SHP77 treated with DMSO at 0.1 percent for 48 hours (cell line): ENCODE measurements at regions not wholly inside any gene's neighbourhood (a gene's known extent, or its start where the extent isn't known, plus 50 kb on each side); places are given as distances from the start of the nearest gene placed in this dataset.

Experiments
- DNase-seq: peaks from one replicate; lab custom pipeline; 2025; lab: John Stamatoyannopoulos, UW

- no peak for DNase-seq
Measured at GRCh38 chr5:2240118-2240904, 357.6 kb upstream of the IRX4 start.

GRCh38 chr5:2239201-2239910 lies 356.6 kb upstream of the IRX4 start:
- DNase-seq = no peak

- DNase-seq = no peak
Measured at GRCh38 chr5:2238732-2239131, 356.0 kb upstream of the IRX4 start.

GRCh38 chr5:2227433-2227832 lies 344.7 kb upstream of the IRX4 start:
- no peak for DNase-seq

GRCh38 chr5:2224689-2225088 lies 342.0 kb upstream of the IRX4 start:
- DNase-seq = no peak

- no peak for DNase-seq
Measured at GRCh38 chr5:2223303-2223702, 340.6 kb upstream of the IRX4 start.

GRCh38 chr5:2222246-2222992 lies 339.7 kb upstream of the IRX4 start:
- DNase-seq = no peak

- DNase-seq = no peak
Measured at GRCh38 chr5:2221450-2221849, 338.7 kb upstream of the IRX4 start.

- no peak for DNase-seq
Measured at GRCh38 chr5:2220741-2221140, 338.0 kb upstream of the IRX4 start.

- DNase-seq = no peak
Measured at GRCh38 chr5:2219149-2219776, 336.5 kb upstream of the IRX4 start.

- DNase-seq = no peak
Measured at GRCh38 chr5:2217219-2217618, 334.5 kb upstream of the IRX4 start.

GRCh38 chr5:2214910-2215590 lies 332.3 kb upstream of the IRX4 start:
- DNase-seq = no peak

GRCh38 chr5:2213121-2213730 lies 330.5 kb upstream of the IRX4 start:
- no peak for DNase-seq

- DNase-seq = no peak
Measured at GRCh38 chr5:2212481-2212880, 329.8 kb upstream of the IRX4 start.

GRCh38 chr5:2208239-2208544 lies 325.5 kb upstream of the IRX4 start:
- no peak for DNase-seq

GRCh38 chr5:2207416-2208238 lies 324.9 kb upstream of the IRX4 start:
- no peak for DNase-seq

- DNase-seq = no peak
Measured at GRCh38 chr5:2207109-2207399, 324.3 kb upstream of the IRX4 start.

GRCh38 chr5:2206293-2207108 lies 323.8 kb upstream of the IRX4 start:
- no peak for DNase-seq

- no peak for DNase-seq
Measured at GRCh38 chr5:2205596-2206226, 323.0 kb upstream of the IRX4 start.

GRCh38 chr5:2205185-2205585 lies 322.5 kb upstream of the IRX4 start:
- no peak for DNase-seq
